Neural progenitor cell (in vitro differentiated cells): ENCODE measurements at regions not wholly inside any gene's neighbourhood (a gene's known extent, or its start where the extent isn't known, plus 50 kb on each side); places are given as distances from the start of the nearest gene placed in this dataset.
"Not testable (repeated sequence)": the region's sequence is repeated elsewhere in the genome, so short reads cannot be mapped to it uniquely, and the experiment has no call there.

ENCODE experiments used
- DNase-seq: peaks from one replicate; pipeline ENCODE4 v3.0.0-alpha.2; 2016; ENCODE audit warnings: low spot score
- H2AFZ ChIP-seq: fragments of 200-600 bp; sonication (generic); replicated peaks from 2 replicates; pipeline ENCODE4 v1.6.1; 2016; ENCODE audit warnings: antibody characterized with exemption
- H3F3A ChIP-seq: fragments of 200-600 bp; sonication (generic); 2 replicates; pipeline ENCODE4 v1.6.1; 2016; ENCODE audit warnings: antibody characterized with exemption, low read depth
- H3K27ac ChIP-seq: fragments of 200-600 bp; sonication (generic); 2 replicates; pipeline ENCODE4 v1.5.1; 2016; ENCODE audit warnings: mild to moderate bottlenecking
- H3K27me3 ChIP-seq: fragments of 200-600 bp; sonication (generic); 2 replicates; pipeline ENCODE4 v1.6.1; 2016; ENCODE audit warnings: mild to moderate bottlenecking, moderate library complexity
- H3K36me3 ChIP-seq: fragments of 200-600 bp; sonication (generic); 2 replicates; pipeline ENCODE4 v1.5.1; 2016
- H3K4me1 ChIP-seq: fragments of 200-600 bp; sonication (generic); 2 replicates; pipeline ENCODE4 v1.6.1; 2016; ENCODE audit warnings: mixed run types
- H3K4me2 ChIP-seq: fragments of 200-600 bp; sonication (generic); 2 replicates; pipeline ENCODE4 v1.6.1; 2016
- H3K4me3 ChIP-seq: fragments of 200-600 bp; sonication (generic); 2 replicates; pipeline ENCODE4 v1.5.1; 2016
- H3K79me2 ChIP-seq: fragments of 200-600 bp; sonication (generic); 2 replicates; pipeline ENCODE4 v1.6.1; 2016; ENCODE audit warnings: low read depth
- H3K9ac ChIP-seq: fragments of 200-600 bp; sonication (generic); 2 replicates; pipeline ENCODE4 v1.6.1; 2016
- H3K9me3 ChIP-seq: fragments of 200-600 bp; sonication (generic); 2 replicates; pipeline ENCODE4 v1.5.1; 2016; ENCODE audit warnings: low read depth
- H4K20me1 ChIP-seq: fragments of 200-600 bp; sonication (generic); 2 replicates; pipeline ENCODE4 v1.6.1; 2016; ENCODE audit warnings: low read depth
- H3K27ac Mint-ChIP-seq: 3 replicates; pipeline ENCODE4 v1.8.0; 2021; ENCODE audit warnings: mixed read lengths
- H3K27me3 Mint-ChIP-seq: 2 replicates; pipeline ENCODE4 v1.8.0; 2022; ENCODE audit warnings: low read depth, mild to moderate bottlenecking, inconsistent platforms, moderate library complexity, mixed read lengths; ENCODE audit not compliant: insufficient read depth
- H3K36me3 Mint-ChIP-seq: 3 replicates; pipeline ENCODE4 v1.8.0; 2021; ENCODE audit warnings: mixed read lengths
- H3K4me1 Mint-ChIP-seq: 3 replicates; pipeline ENCODE4 v1.8.0; 2021; ENCODE audit warnings: mixed read lengths
- H3K4me3 Mint-ChIP-seq: 3 replicates; pipeline ENCODE4 v1.8.0; 2021; ENCODE audit warnings: mild to moderate bottlenecking, moderate library complexity, mixed read lengths
- H3K9me3 Mint-ChIP-seq: 3 replicates; pipeline ENCODE4 v1.8.0; 2020; ENCODE audit warnings: mixed read lengths
- CTCF ChIP-seq: fragments of 200-600 bp; sonication (generic); IDR thresholded peaks from 2 replicates; pipeline ENCODE4 v1.5.1; 2017; ENCODE audit warnings: antibody characterized with exemption, mild to moderate bottlenecking
- EZH2 ChIP-seq: fragments of 200-600 bp; sonication (generic); IDR thresholded peaks from 2 replicates; pipeline ENCODE4 v1.6.1; 2017; ENCODE audit warnings: antibody characterized with exemption, mild to moderate bottlenecking, moderate library complexity
- EZH2phosphoT487 ChIP-seq: fragments of 200-600 bp; sonication (generic); IDR thresholded peaks from 2 replicates; pipeline ENCODE4 v1.6.1; 2017; ENCODE audit warnings: antibody characterized with exemption

GRCh38 chr15:35254062-35254461 lies 169.0 kb upstream of the NANOGP8 start:
- Histone ChIP-seq H3K27me3 (no peaks in the 10 kb centered on the region), H3K4me3 (no peak overlapping the region), H3K9ac (no peak overlapping the region), H3K27ac (no peak overlapping the region), H4K20me1 (no peaks in the 10 kb centered on the region), H3K4me1 (peaks cover 3% of the 10 kb centered on the region), H2AFZ (no peak overlapping the region), H3K9me3 (no peaks in the 10 kb centered on the region), H3F3A (no peaks in the 10 kb centered on the region), H3K4me2 (no peak overlapping the region), H3K36me3 (no peaks in the 10 kb centered on the region), H3K79me2 (no peaks in the 10 kb centered on the region)
- Mint-ChIP-seq H3K27ac (no peak overlapping the region), H3K36me3 (no peaks in the 10 kb centered on the region), H3K4me3 (no peak overlapping the region), H3K9me3 (no peaks in the 10 kb centered on the region), H3K27me3 (peaks cover 3% of the 10 kb centered on the region), H3K4me1 (peaks cover 2% of the 10 kb centered on the region)
- DNase-seq = no peak
- TF ChIP-seq CTCF = no peak
- TF ChIP-seq EZH2phosphoT487 = no peak
- no peak for TF ChIP-seq EZH2

GRCh38 chr15:35252351-35252865 lies 167.3 kb upstream of the NANOGP8 start:
- H3K27me3 ChIP-seq = no peaks in the 10 kb centered on the region
- no peak overlapping the region for H3K4me2 ChIP-seq
- no peak overlapping the region for H3K27ac ChIP-seq
- H3K4me3 ChIP-seq = no peak overlapping the region
- no peak overlapping the region for H3K9ac ChIP-seq
- H4K20me1 ChIP-seq = no peaks in the 10 kb centered on the region
- Mint-ChIP-seq H3K9me3 (no peaks in the 10 kb centered on the region), H3K27me3 (peaks cover 3% of the 10 kb centered on the region), H3K4me3 (no peak overlapping the region), H3K27ac (no peak overlapping the region), H3K4me1 (peaks cover 2% of the 10 kb centered on the region), H3K36me3 (no peaks in the 10 kb centered on the region)
- TF ChIP-seq EZH2phosphoT487 (no peak), EZH2 (no peak), CTCF (no peak)
- no peaks in the 10 kb centered on the region for H3F3A ChIP-seq
- no peaks in the 10 kb centered on the region for H3K9me3 ChIP-seq
- H2AFZ ChIP-seq = no peak overlapping the region
- H3K36me3 ChIP-seq = no peaks in the 10 kb centered on the region
- peaks cover 8% of the 10 kb centered on the region for H3K4me1 ChIP-seq
- DNase-seq = no peak
- no peaks in the 10 kb centered on the region for H3K79me2 ChIP-seq

- H3K4me3 Mint-ChIP-seq = no peak overlapping the region
- H3K9ac ChIP-seq = no peak overlapping the region
- H3K4me1 Mint-ChIP-seq = peaks cover 11% of the 10 kb centered on the region
- H3K27me3 Mint-ChIP-seq = no peaks in the 10 kb centered on the region
- peak overlapping the region; percentile 11 for H3K4me2 ChIP-seq
- H4K20me1 ChIP-seq = no peaks in the 10 kb centered on the region
- no peak overlapping the region for H2AFZ ChIP-seq
- peaks cover 6% of the 10 kb centered on the region for H3F3A ChIP-seq
- H3K79me2 ChIP-seq = no peaks in the 10 kb centered on the region
- TF ChIP-seq EZH2phosphoT487 = no peak
- no peaks in the 10 kb centered on the region for H3K27me3 ChIP-seq
- no peaks in the 10 kb centered on the region for H3K36me3 Mint-ChIP-seq
- peaks cover 3% of the 10 kb centered on the region for H3K9me3 Mint-ChIP-seq
- no peaks in the 10 kb centered on the region for H3K36me3 ChIP-seq
- H3K27ac ChIP-seq = no peak overlapping the region
- H3K4me1 ChIP-seq = peaks cover 32% of the 10 kb centered on the region
- H3K27ac Mint-ChIP-seq = no peak overlapping the region
- H3K4me3 ChIP-seq = no peak overlapping the region
- no peak for DNase-seq
- no peaks in the 10 kb centered on the region for H3K9me3 ChIP-seq
These were observed 162.1 kb upstream of the NANOGP8 start for GRCh38 chr15:35247150-35247549.

- Histone ChIP-seq H3F3A (peaks cover 6% of the 10 kb centered on the region), H3K4me1 (peaks cover 32% of the 10 kb centered on the region), H3K4me3 (no peak overlapping the region), H2AFZ (no peak overlapping the region), H3K27ac (no peak overlapping the region), H4K20me1 (no peaks in the 10 kb centered on the region), H3K9me3 (no peaks in the 10 kb centered on the region), H3K36me3 (no peaks in the 10 kb centered on the region), H3K79me2 (no peaks in the 10 kb centered on the region), H3K27me3 (no peaks in the 10 kb centered on the region), H3K9ac (no peak overlapping the region), H3K4me2 (peak overlapping the region; percentile 11)
- H3K4me3 Mint-ChIP-seq = no peak overlapping the region
- H3K9me3 Mint-ChIP-seq = peaks cover 3% of the 10 kb centered on the region
- H3K27ac Mint-ChIP-seq = no peak overlapping the region
- H3K36me3 Mint-ChIP-seq = no peaks in the 10 kb centered on the region
- DNase-seq = peak; percentile 13
- TF ChIP-seq EZH2phosphoT487 (no peak), EZH2 (no peak)
- H3K27me3 Mint-ChIP-seq = peaks cover 4% of the 10 kb centered on the region
- H3K4me1 Mint-ChIP-seq = peaks cover 11% of the 10 kb centered on the region
These were observed 161.4 kb upstream of the NANOGP8 start for GRCh38 chr15:35246451-35246850.

GRCh38 chr15:35245681-35246080 lies 160.6 kb upstream of the NANOGP8 start:
- H3K27ac ChIP-seq, DNase-seq, H3K36me3 Mint-ChIP-seq, H3K27me3 ChIP-seq, H3K4me3 ChIP-seq, H2AFZ ChIP-seq, H3K9me3 Mint-ChIP-seq, H3K9ac ChIP-seq, H3K36me3 ChIP-seq, H3K4me2 ChIP-seq, H4K20me1 ChIP-seq, H3K27ac Mint-ChIP-seq, H3K27me3 Mint-ChIP-seq, H3K9me3 ChIP-seq, H3F3A ChIP-seq, H3K79me2 ChIP-seq, H3K4me3 Mint-ChIP-seq: not testable (repeated sequence)
- H3K4me1 Mint-ChIP-seq = peaks cover 11% of the 10 kb centered on the region
- peaks cover 32% of the 10 kb centered on the region for H3K4me1 ChIP-seq
